ENCODE measurements at regions not wholly inside any gene's neighbourhood (a gene's known extent, or its start where the extent isn't known, plus 50 kb on each side); places are given as distances from the start of the nearest gene placed in this dataset.

DNA sequence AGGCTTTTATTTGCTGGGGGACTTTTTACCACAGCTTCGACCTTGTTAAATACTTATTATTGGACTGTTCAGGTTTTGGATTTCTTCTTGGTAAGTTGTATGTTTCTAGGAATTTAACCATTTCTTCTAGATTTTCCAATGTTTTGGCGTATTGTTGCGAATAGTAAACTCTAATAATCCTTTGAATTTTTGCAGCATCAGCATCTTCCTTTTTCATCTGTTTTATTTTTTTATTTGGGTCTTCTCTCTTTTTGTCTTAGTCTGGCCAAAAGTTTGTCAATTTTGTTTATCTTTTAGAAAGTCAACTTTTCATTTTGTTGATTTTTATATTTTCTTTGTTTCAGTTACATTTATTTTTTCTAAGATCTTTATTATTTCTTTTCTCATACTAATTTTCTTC is 1272.0 kb downstream of the HACE1 start:
- TF ChIP-seq CTCF (conservative IDR thresholded peaks at IDR 0.05; ENCODE audit: low read depth, low read length): no peak
- no peak for TF ChIP-seq EZH2phosphoT487 (IDR thresholded peaks at IDR 0.05; ENCODE audit: borderline replicate concordance, low read length)

Measured in PC-3 (cell line).